ENCODE measurements at regions not wholly inside any gene's neighbourhood (a gene's known extent, or its start where the extent isn't known, plus 50 kb on each side); places are given as distances from the start of the nearest gene placed in this dataset.

DNA sequence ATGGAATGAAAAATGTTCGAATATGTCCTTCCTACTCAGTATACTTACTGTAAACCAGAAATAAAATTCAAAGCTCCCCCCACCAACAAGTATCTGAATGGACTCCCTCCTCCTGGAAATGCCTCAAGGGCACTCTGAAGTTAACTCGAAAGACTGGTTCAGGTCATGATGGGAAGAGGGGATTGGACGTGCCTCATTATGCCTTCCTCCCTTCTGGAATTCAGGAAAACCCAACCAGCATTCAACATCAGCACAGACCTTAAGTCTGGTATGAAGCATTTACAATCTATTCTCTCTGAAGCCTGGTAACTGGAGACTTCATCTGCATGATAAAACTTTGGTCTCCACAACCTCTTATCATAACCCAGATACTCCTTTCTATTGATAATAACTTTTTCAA is 428.3 kb upstream of the RAG2 start:
- ChIA-PET CTCF (no interaction called here), POLR2A (no interaction called here)
- DNase-seq (ENCODE audit: extremely low spot score): no peak
- TF ChIP-seq HDGF (IDR thresholded peaks at IDR 0.05; ENCODE audit: borderline replicate concordance) (no peak), L3MBTL2 (conservative IDR thresholded peaks at IDR 0.05) (no peak), SP1 (IDR thresholded peaks at IDR 0.05) (no peak), TARDBP (IDR thresholded peaks at IDR 0.05) (no peak), ARNT (IDR thresholded peaks at IDR 0.05) (no peak), LEF1 (IDR thresholded peaks at IDR 0.05; ENCODE audit: borderline replicate concordance) (no peak), BHLHE40 (IDR thresholded peaks at IDR 0.05; ENCODE audit: borderline replicate concordance) (no peak), FOXA1 (IDR thresholded peaks at IDR 0.05) (no peak)
- TF ChIP-seq, protein P1, sequence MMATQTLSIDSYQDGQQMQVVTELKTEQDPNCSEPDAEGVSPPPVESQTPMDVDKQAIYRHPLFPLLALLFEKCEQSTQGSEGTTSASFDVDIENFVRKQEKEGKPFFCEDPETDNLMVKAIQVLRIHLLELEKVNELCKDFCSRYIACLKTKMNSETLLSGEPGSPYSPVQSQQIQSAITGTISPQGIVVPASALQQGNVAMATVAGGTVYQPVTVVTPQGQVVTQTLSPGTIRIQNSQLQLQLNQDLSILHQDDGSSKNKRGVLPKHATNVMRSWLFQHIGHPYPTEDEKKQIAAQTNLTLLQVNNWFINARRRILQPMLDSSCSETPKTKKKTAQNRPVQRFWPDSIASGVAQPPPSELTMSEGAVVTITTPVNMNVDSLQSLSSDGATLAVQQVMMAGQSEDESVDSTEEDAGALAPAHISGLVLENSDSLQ (IDR thresholded peaks at IDR 0.05): no peak

DNA sequence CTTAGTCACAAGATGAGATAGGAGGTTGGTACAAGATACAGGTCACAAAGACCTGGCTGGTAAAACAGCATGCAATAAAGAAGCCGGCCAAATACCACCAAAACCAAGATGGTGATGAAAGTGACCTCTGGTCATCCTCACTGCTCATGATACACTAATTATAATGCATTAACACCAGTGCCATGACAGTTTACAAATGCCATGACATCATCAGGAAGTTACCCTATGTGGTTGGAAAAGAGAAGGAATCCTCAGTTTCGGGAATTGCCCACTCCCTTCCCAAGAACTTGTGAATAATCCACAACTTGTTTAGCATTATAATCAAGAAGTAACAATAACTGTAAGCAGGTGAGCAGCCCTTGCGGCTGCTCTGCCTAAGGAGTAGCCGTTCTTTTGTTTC is 408.5 kb upstream of the RAG2 start:
- CTCF ChIA-PET: no interaction called here
- DNase-seq (ENCODE audit: extremely low spot score): no peak
- POLR2A ChIA-PET: no interaction called here
- TF ChIP-seq SUZ12 (IDR thresholded peaks at IDR 0.05) (no peak), ARNT (IDR thresholded peaks at IDR 0.05) (no peak), FOXA1 (IDR thresholded peaks at IDR 0.05) (no peak), LEF1 (IDR thresholded peaks at IDR 0.05; ENCODE audit: borderline replicate concordance) (no peak), SP1 (IDR thresholded peaks at IDR 0.05) (no peak), HDGF (IDR thresholded peaks at IDR 0.05; ENCODE audit: borderline replicate concordance) (no peak), L3MBTL2 (conservative IDR thresholded peaks at IDR 0.05) (no peak), NFRKB (IDR thresholded peaks at IDR 0.05) (no peak), FOXM1 (IDR thresholded peaks at IDR 0.05; ENCODE audit: borderline replicate concordance) (no peak), ELF4 (IDR thresholded peaks at IDR 0.05) (no peak), BHLHE40 (IDR thresholded peaks at IDR 0.05; ENCODE audit: borderline replicate concordance) (no peak), CTBP1 (IDR thresholded peaks at IDR 0.05; ENCODE audit: borderline replicate concordance) (no peak), ZNF384 (IDR thresholded peaks at IDR 0.05) (no peak), FOXK2 (IDR thresholded peaks at IDR 0.05) (no peak), TARDBP (IDR thresholded peaks at IDR 0.05) (no peak)
- TF ChIP-seq, protein P1 (IDR thresholded peaks at IDR 0.05): no peak

DNA sequence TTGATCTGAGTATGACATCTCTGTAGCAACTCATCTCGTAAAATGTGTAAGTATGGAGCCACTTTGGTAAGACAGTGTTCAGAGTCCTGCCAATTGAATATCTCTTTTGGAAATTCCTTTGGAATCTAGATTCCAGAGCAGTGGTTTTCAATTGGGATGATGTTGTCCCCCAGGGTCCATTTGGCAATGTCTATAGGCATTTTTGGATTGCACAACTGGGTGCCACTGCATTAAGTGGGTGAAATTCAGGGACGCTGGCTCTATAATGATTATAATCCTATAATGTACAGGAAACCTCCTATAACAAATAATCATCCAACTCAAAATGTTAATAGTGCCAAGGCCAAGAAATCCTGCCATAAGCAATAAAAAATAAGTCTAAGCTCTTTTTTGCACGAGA is 404.8 kb upstream of the RAG2 start:
- CTCF ChIA-PET: no interaction called here
- POLR2A ChIA-PET: no interaction called here
- TF ChIP-seq HDGF (IDR thresholded peaks at IDR 0.05; ENCODE audit: borderline replicate concordance): no peak
- no peak for TF ChIP-seq FOXA1 (IDR thresholded peaks at IDR 0.05)
- no peak for TF ChIP-seq TARDBP (IDR thresholded peaks at IDR 0.05)
- TF ChIP-seq FOXK2 (IDR thresholded peaks at IDR 0.05): no peak
- no peak for TF ChIP-seq ARNT (IDR thresholded peaks at IDR 0.05)
- TF ChIP-seq FOXM1 (IDR thresholded peaks at IDR 0.05; ENCODE audit: borderline replicate concordance): no peak
- no peak for TF ChIP-seq LEF1 (IDR thresholded peaks at IDR 0.05; ENCODE audit: borderline replicate concordance)
- TF ChIP-seq NFRKB (IDR thresholded peaks at IDR 0.05): no peak
- TF ChIP-seq SP1 (IDR thresholded peaks at IDR 0.05): no peak
- TF ChIP-seq CTBP1 (IDR thresholded peaks at IDR 0.05; ENCODE audit: borderline replicate concordance): no peak
- TF ChIP-seq SUZ12 (IDR thresholded peaks at IDR 0.05): no peak
- no peak for TF ChIP-seq ELF4 (IDR thresholded peaks at IDR 0.05)

DNA sequence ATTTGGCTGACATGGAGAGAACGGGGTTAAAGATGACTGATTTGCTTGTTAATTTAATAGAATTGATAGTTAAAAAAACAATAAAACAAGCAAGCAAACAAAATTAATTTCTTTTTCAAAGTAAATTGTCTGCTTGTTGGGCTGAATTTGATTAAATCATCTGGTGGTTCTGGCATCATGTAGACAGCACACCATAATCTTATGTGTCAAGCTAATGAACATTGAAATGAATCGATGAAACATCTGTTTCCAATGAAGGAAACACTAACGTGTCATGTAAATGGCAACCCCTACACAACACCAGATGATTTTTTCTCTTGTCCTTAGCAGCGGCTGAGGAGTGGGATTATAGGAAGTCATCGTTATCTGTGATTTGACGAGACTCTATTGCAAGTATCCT is 399.6 kb upstream of the RAG2 start:
- ChIA-PET POLR2A (no interaction called here), CTCF (no interaction called here)
- TF ChIP-seq BHLHE40 (IDR thresholded peaks at IDR 0.05; ENCODE audit: borderline replicate concordance) (no peak), TARDBP (IDR thresholded peaks at IDR 0.05) (no peak), ARNT (IDR thresholded peaks at IDR 0.05) (no peak), FOXK2 (IDR thresholded peaks at IDR 0.05) (no peak), SP1 (IDR thresholded peaks at IDR 0.05) (no peak), LEF1 (IDR thresholded peaks at IDR 0.05; ENCODE audit: borderline replicate concordance) (no peak), SUZ12 (IDR thresholded peaks at IDR 0.05) (no peak), FOXM1 (IDR thresholded peaks at IDR 0.05; ENCODE audit: borderline replicate concordance) (no peak), NFRKB (IDR thresholded peaks at IDR 0.05) (no peak), ZNF384 (IDR thresholded peaks at IDR 0.05) (no peak), CTBP1 (IDR thresholded peaks at IDR 0.05; ENCODE audit: borderline replicate concordance) (no peak)
- TF ChIP-seq, protein P1 (IDR thresholded peaks at IDR 0.05): no peak
- DNase-seq (ENCODE audit: extremely low spot score): no peak

More for the DNA sequence above, 404.8 kb upstream of the RAG2 start:
- DNase-seq (ENCODE audit: extremely low spot score): no peak

DNA sequence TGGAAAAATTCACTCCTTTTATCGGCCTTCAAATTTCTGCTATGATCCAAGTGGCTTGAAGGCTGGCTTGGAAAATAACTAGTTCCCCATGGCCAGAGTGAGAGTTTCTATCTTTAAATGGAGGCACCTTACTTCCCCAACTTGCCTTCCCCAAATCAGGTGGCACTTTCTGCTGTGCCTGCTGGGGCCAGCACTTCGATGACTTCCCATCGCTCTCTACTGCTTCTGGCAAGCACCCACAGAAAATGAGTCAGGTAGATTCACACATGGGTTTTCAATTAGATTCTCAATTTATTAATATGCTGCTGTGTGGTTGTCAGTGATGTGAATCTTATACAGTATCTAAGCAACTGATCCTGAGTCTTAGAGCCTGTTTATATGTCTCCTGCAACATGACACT is 398.8 kb upstream of the RAG2 start:
- no peak for TF ChIP-seq BHLHE40 (IDR thresholded peaks at IDR 0.05; ENCODE audit: borderline replicate concordance)
- TF ChIP-seq ARNT (IDR thresholded peaks at IDR 0.05): no peak
- no peak for TF ChIP-seq NFRKB (IDR thresholded peaks at IDR 0.05)
- TF ChIP-seq, protein P1 (IDR thresholded peaks at IDR 0.05): no peak
- TF ChIP-seq ZNF384 (IDR thresholded peaks at IDR 0.05): no peak
- TF ChIP-seq SP1 (IDR thresholded peaks at IDR 0.05): no peak
- TF ChIP-seq TARDBP (IDR thresholded peaks at IDR 0.05): no peak
- TF ChIP-seq LEF1 (IDR thresholded peaks at IDR 0.05; ENCODE audit: borderline replicate concordance): no peak
- no peak for TF ChIP-seq ELF4 (IDR thresholded peaks at IDR 0.05)
- TF ChIP-seq HDGF (IDR thresholded peaks at IDR 0.05; ENCODE audit: borderline replicate concordance): no peak
- TF ChIP-seq FOXM1 (IDR thresholded peaks at IDR 0.05; ENCODE audit: borderline replicate concordance): no peak
- no peak for TF ChIP-seq L3MBTL2 (conservative IDR thresholded peaks at IDR 0.05)
- TF ChIP-seq CTBP1 (IDR thresholded peaks at IDR 0.05; ENCODE audit: borderline replicate concordance): no peak
- TF ChIP-seq FOXA1 (IDR thresholded peaks at IDR 0.05): no peak
- POLR2A ChIA-PET: no interaction called here
- CTCF ChIA-PET: no interaction called here
- no peak for DNase-seq (ENCODE audit: extremely low spot score)

DNA sequence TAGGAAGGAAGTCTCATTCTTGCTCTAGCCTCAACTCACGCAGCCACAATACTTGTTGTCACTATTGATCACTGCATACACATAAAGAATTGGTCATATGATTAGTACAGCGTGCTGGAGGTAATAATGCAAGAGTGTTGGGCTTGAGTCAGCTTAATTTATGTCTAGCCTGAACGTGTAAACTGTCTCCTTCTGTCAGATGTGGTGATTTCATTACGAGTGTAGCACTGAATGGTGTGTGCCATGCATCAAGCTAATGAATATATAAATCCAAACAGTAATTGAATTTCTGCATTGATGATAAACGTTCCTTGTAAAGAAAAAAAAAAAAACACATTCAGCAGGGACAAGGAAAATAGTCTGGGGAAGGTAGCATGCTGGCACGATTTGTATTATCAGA is 396.2 kb upstream of the RAG2 start:
- DNase-seq (ENCODE audit: extremely low spot score): no peak
- ChIA-PET CTCF (no interaction called here), POLR2A (no interaction called here)
- TF ChIP-seq FOXA1 (IDR thresholded peaks at IDR 0.05) (no peak), SP1 (IDR thresholded peaks at IDR 0.05) (no peak), SUZ12 (IDR thresholded peaks at IDR 0.05) (no peak), LEF1 (IDR thresholded peaks at IDR 0.05; ENCODE audit: borderline replicate concordance) (no peak), FOXK2 (IDR thresholded peaks at IDR 0.05) (no peak), ZNF384 (IDR thresholded peaks at IDR 0.05) (no peak), CTBP1 (IDR thresholded peaks at IDR 0.05; ENCODE audit: borderline replicate concordance) (no peak), TARDBP (IDR thresholded peaks at IDR 0.05) (no peak), FOXM1 (IDR thresholded peaks at IDR 0.05; ENCODE audit: borderline replicate concordance) (no peak), NFRKB (IDR thresholded peaks at IDR 0.05) (no peak), BHLHE40 (IDR thresholded peaks at IDR 0.05; ENCODE audit: borderline replicate concordance) (no peak), ELF4 (IDR thresholded peaks at IDR 0.05) (no peak)
- TF ChIP-seq, protein P1 (IDR thresholded peaks at IDR 0.05): no peak
